ENCODE measurements at regions not wholly inside any gene's neighbourhood (a gene's known extent, or its start where the extent isn't known, plus 50 kb on each side); places are given as distances from the start of the nearest gene placed in this dataset.

DNA sequence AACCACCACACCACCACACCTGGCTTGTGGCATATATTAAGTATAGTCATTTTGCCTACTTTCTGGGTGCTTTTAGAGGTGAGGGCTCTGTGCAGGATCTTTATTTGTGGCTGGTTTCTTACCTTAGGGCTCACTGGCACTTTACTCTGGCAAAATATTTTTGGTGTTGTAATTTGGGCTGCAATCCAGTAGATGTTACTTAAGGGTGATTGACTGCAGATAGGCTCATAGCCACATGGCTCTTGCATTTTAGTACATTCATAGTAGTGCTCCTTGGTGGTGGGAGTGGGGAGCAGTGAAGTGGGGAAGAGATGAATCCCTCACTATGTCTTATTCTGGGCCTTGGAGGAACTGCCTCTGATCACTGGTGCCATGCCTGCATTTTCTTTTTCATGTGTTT, 376.1 kb upstream of the GRIN3A start:
- Histone ChIP-seq H3K4me2 (ENCODE audit: insufficient read depth in 1 of 2, low read depth in 2 of 2, low read length in 2 of 2) (no peak overlapping the region), H3K56ac (replicated peaks; ENCODE audit: insufficient read length, low read depth, low read length) (no peak overlapping the region), H3K79me1 (ENCODE audit: low read depth, low read length) (no peaks in the 10 kb centered on the region), H2BK120ac (replicated peaks; ENCODE audit: low read depth, low read length) (no peak overlapping the region), H2BK5ac (ENCODE audit: low read depth, low read length) (no peak overlapping the region), H3K27ac (ENCODE audit: low read depth, low read length) (no peak overlapping the region), H3K79me2 (ENCODE audit: control insufficient read depth in 1 of 2, insufficient read depth in 2 of 2, low read length in 2 of 2) (no peaks in the 10 kb centered on the region), H3K4me3 (ENCODE audit: extremely low read depth in 1 of 4, insufficient read depth in 2 of 4, low read depth in 3 of 4, low read length in 4 of 4) (no peak overlapping the region), H3K18ac (ENCODE audit: extremely low read depth, low read length) (no peak overlapping the region), H3K9me3 (ENCODE audit: insufficient read depth in 2 of 2, low read depth in 1 of 2, low read length in 1 of 2) (no peaks in the 10 kb centered on the region), H3K4me1 (replicated peaks in 1 of 4; ENCODE audit: control insufficient read depth in 3 of 4, insufficient read depth in 4 of 4, low read length in 3 of 4) (no peaks in the 10 kb centered on the region), H4K5ac (ENCODE audit: insufficient read length, low read depth, low read length) (no peak overlapping the region), H2AFZ (ENCODE audit: low read length) (no peak overlapping the region), H3K4ac (replicated peaks; ENCODE audit: insufficient read length, low read depth, low read length) (no peak overlapping the region), H4K8ac (ENCODE audit: extremely low read depth, insufficient read depth, low read length) (no peak overlapping the region), H2BK12ac (ENCODE audit: low read depth, low read length) (no peak overlapping the region), H3K36me3 (ENCODE audit: control insufficient read depth in 2 of 4, insufficient read depth in 4 of 4, low read length in 3 of 4) (no peaks in the 10 kb centered on the region), H2AK5ac (ENCODE audit: low read depth, low read length) (no peak overlapping the region), H3K14ac (ENCODE audit: insufficient read length) (no peak overlapping the region), H2BK15ac (ENCODE audit: low read length) (no peak overlapping the region), H3K27me3 (replicated peaks in 1 of 4; ENCODE audit: control insufficient read depth in 3 of 4, extremely low read depth in 1 of 4, insufficient read depth in 3 of 4, low read length in 3 of 4) (no peaks in the 10 kb centered on the region), H3K23me2 (ENCODE audit: low read depth, low read length) (no peaks in the 10 kb centered on the region), H3K9ac (replicated peaks in 1 of 4; ENCODE audit: extremely low read depth in 1 of 4, low read depth in 3 of 4, low read length in 3 of 4) (no peak overlapping the region), H4K91ac (replicated peaks; ENCODE audit: insufficient read length, low read length) (no peak overlapping the region), H2BK20ac (ENCODE audit: low read length) (no peak overlapping the region), H4K20me1 (replicated peaks in 1 of 2; ENCODE audit: control insufficient read depth in 1 of 2, insufficient read depth in 2 of 2, low read length in 2 of 2) (no peaks in the 10 kb centered on the region), H3K23ac (ENCODE audit: insufficient read length) (no peak overlapping the region)
- POLR2A ChIA-PET (ENCODE audit: partially characterized antibody) = no interaction called here
- TF ChIP-seq GABPA (IDR thresholded peaks at IDR 0.05; ENCODE audit: borderline replicate concordance, insufficient read depth, low read length) = no peak
- TF ChIP-seq HDAC2 (IDR thresholded peaks at IDR 0.05; ENCODE audit: borderline replicate concordance in 1 of 2, low read depth in 2 of 2, low read length in 2 of 2) = no peak
- TF ChIP-seq TAF7 (optimal IDR thresholded peaks at IDR 0.05; ENCODE audit: borderline replicate concordance, low read depth, low read length) = no peak
- TF ChIP-seq BCL11A (IDR thresholded peaks at IDR 0.05; ENCODE audit: low read depth in 2 of 2, low read length in 2 of 2) = no peak
- TF ChIP-seq TBP (IDR thresholded peaks at IDR 0.05; ENCODE audit: low read depth, low read length) = no peak
- no peak for TF ChIP-seq RXRA (IDR thresholded peaks at IDR 0.05; ENCODE audit: insufficient read depth, low read depth, low read length)
- TF ChIP-seq SIX5 (IDR thresholded peaks at IDR 0.05; ENCODE audit: low read depth, low read length) = no peak
- no peak for TF ChIP-seq SP1 (IDR thresholded peaks at IDR 0.05; ENCODE audit: low read depth, low read length)
- TF ChIP-seq RAD21 (IDR thresholded peaks at IDR 0.05 in 1 of 2, conservative IDR thresholded peaks at IDR 0.05 in 1 of 2; ENCODE audit: low read depth in 2 of 2, low read length in 2 of 2) = no peak
- no peak for TF ChIP-seq POLR2A (IDR thresholded peaks at IDR 0.05; ENCODE audit: control extremely low read depth in 1 of 2, low read depth in 2 of 2, low read length in 2 of 2)
- TF ChIP-seq EZH2 (IDR thresholded peaks at IDR 0.05; ENCODE audit: low read depth, low read length, severe bottlenecking) = no peak
- no peak for TF ChIP-seq CEBPB (IDR thresholded peaks at IDR 0.05; ENCODE audit: low read depth, low read length)
- no peak for FAIRE-seq
- CTCF ChIA-PET (ENCODE audit: partially characterized antibody) = no interaction called here
- DNase-seq (ENCODE audit: low read depth in 1 of 2, low spot score in 2 of 2) = no peak

All from H1 (cell line).